ENCODE measurements at regions not wholly inside any gene's neighbourhood (a gene's known extent, or its start where the extent isn't known, plus 50 kb on each side); places are given as distances from the start of the nearest gene placed in this dataset.
"Not testable (repeated sequence)": the region's sequence is repeated elsewhere in the genome, so short reads cannot be mapped to it uniquely, and the experiment has no call there.

GRCh38 chr13:100764937-100765336, 90.3 kb upstream of the TMTC4 start:
- DNase-seq (ENCODE audit: low spot score): no peak

- DNase-seq (ENCODE audit: low spot score): not testable (repeated sequence)
Measured at GRCh38 chr13:100762126-100762525, 87.5 kb upstream of the TMTC4 start.

GRCh38 chr13:100755891-100756290, 81.3 kb upstream of the TMTC4 start:
- no peak for DNase-seq (ENCODE audit: low spot score)

GRCh38 chr13:100754459-100754858, 79.9 kb upstream of the TMTC4 start:
- DNase-seq (ENCODE audit: low spot score): no peak

- DNase-seq (ENCODE audit: low spot score): no peak
Measured at GRCh38 chr13:100753376-100753775, 78.8 kb upstream of the TMTC4 start.

GRCh38 chr13:100751826-100752225, 77.2 kb upstream of the TMTC4 start:
- no peak for DNase-seq (ENCODE audit: low spot score)

GRCh38 chr13:100746953-100747683, 72.5 kb upstream of the TMTC4 start:
- DNase-seq (ENCODE audit: low spot score): no peak

GRCh38 chr13:100738176-100738855, 63.7 kb upstream of the TMTC4 start:
- DNase-seq (ENCODE audit: low spot score): no peak

- DNase-seq (ENCODE audit: low spot score): no peak
Measured at GRCh38 chr13:100735494-100735893, 60.9 kb upstream of the TMTC4 start.

GRCh38 chr13:100734194-100734720, 59.7 kb upstream of the TMTC4 start:
- no peak for DNase-seq (ENCODE audit: low spot score)

GRCh38 chr13:100733261-100733660, 58.7 kb upstream of the TMTC4 start:
- DNase-seq (ENCODE audit: low spot score): no peak

GRCh38 chr13:100728201-100728600, 53.6 kb upstream of the TMTC4 start:
- DNase-seq (ENCODE audit: low spot score): no peak

GRCh38 chr13:100725472-100725871, 50.9 kb upstream of the TMTC4 start:
- no peak for DNase-seq (ENCODE audit: low spot score)

GRCh38 chr13:100724568-100724967, 50.0 kb upstream of the TMTC4 start:
- DNase-seq (ENCODE audit: low spot score): no peak
